HEK293 (cell line): ENCODE measurements at regions not wholly inside any gene's neighbourhood (a gene's known extent, or its start where the extent isn't known, plus 50 kb on each side); places are given as distances from the start of the nearest gene placed in this dataset.

ENCODE experiments used
- CTCF ChIA-PET: fragments of 350-600 bp; formaldehyde crosslinking; extraction: SDS; loops from one replicate; lab custom pipeline; 2021; ENCODE audit warnings: antibody characterized with exemption; lab: Yijun Ruan, JAX
- POLR2A ChIA-PET: fragments of 300-600 bp; formaldehyde crosslinking; extraction: SDS; loops from one replicate; lab custom pipeline; 2020; ENCODE audit warnings: antibody characterized with exemption, inconsistent platforms; lab: Yijun Ruan, JAX
- H3K27ac ChIP-seq: fragments of 200-500 bp; sonication (Bioruptor generic); 2 replicates; pipeline ENCODE4 v1.5.1; 2014; ENCODE audit warnings: low read depth, low read length, control low read depth, inconsistent platforms; ENCODE audit errors: extremely low read depth
- H3K36me3 ChIP-seq, 2 experiments: fragments of 200-500 bp in 1 of 2; sonication (Bioruptor generic) in 1 of 2; 1 replicate in 1 of 2; 2 replicates in 1 of 2; pipeline ENCODE4 v1.5.1; 2014 to 2017; ENCODE audit warnings: inconsistent platforms in 2 of 2, low read length in 2 of 2; ENCODE audit not compliant: control insufficient read depth in 2 of 2, insufficient read depth in 1 of 2
- H3K4me1 ChIP-seq: fragments of 200-500 bp; sonication (Bioruptor generic); 2 replicates; pipeline ENCODE4 v1.5.1; 2014; ENCODE audit warnings: mild to moderate bottlenecking, low read length, inconsistent platforms; ENCODE audit not compliant: control insufficient read depth, insufficient read depth
- H3K4me3 ChIP-seq: 2 replicates; pipeline ENCODE4 v1.5.1; 2011; ENCODE audit warnings: low read depth, mild to moderate bottlenecking, control low read depth, low read length, moderate library complexity
- H3K9me3 ChIP-seq: fragments of 200-500 bp; sonication (Bioruptor generic); 2 replicates; pipeline ENCODE4 v1.5.1; 2014; ENCODE audit warnings: low read depth, low read length, inconsistent platforms; ENCODE audit not compliant: control insufficient read depth, insufficient read depth
- FEZF1 ChIP-seq: fragments of 450-650 bp; formaldehyde crosslinking; IDR thresholded peaks from 2 replicates; pipeline ENCODE4 v1.5.1; 2016; ENCODE audit warnings: missing biosample characterization, missing genetic modification characterization
- INSM2 ChIP-seq: fragments of 450-650 bp; formaldehyde crosslinking; IDR thresholded peaks from 2 replicates; pipeline ENCODE4 v1.5.1; 2016; ENCODE audit warnings: missing biosample characterization, missing genetic modification characterization
- MZF1 ChIP-seq: fragments of 450-650 bp; formaldehyde crosslinking; IDR thresholded peaks from 2 replicates; pipeline ENCODE4 v1.5.1; 2017; ENCODE audit warnings: missing biosample characterization, missing genetic modification characterization, borderline replicate concordance
- SETDB1 ChIP-seq: IDR thresholded peaks from one replicate; pipeline ENCODE4 v1.6.1; 2017; ENCODE audit warnings: mild to moderate bottlenecking, low read length, moderate library complexity, mixed read lengths; ENCODE audit not compliant: insufficient read length
- ZBTB1 ChIP-seq: fragments of 450-650 bp; formaldehyde crosslinking; IDR thresholded peaks from 2 replicates; pipeline ENCODE4 v1.5.1; 2016; ENCODE audit warnings: missing biosample characterization, missing genetic modification characterization
- ZBTB48 ChIP-seq: fragments of 450-650 bp; formaldehyde crosslinking; IDR thresholded peaks from 2 replicates; pipeline ENCODE4 v1.5.1; 2016; ENCODE audit warnings: missing biosample characterization, missing genetic modification characterization
- ZBTB49 ChIP-seq: fragments of 450-650 bp; formaldehyde crosslinking; IDR thresholded peaks from 2 replicates; pipeline ENCODE4 v1.5.1; 2016; ENCODE audit warnings: missing biosample characterization, missing genetic modification characterization, low read depth
- ZFP69B ChIP-seq: fragments of 450-650 bp; formaldehyde crosslinking; IDR thresholded peaks from 2 replicates; pipeline ENCODE4 v1.5.1; 2016; ENCODE audit warnings: missing biosample characterization, missing genetic modification characterization
- ZNF157 ChIP-seq: fragments of 450-650 bp; formaldehyde crosslinking; IDR thresholded peaks from 2 replicates; pipeline ENCODE4 v1.5.1; 2016; ENCODE audit warnings: missing biosample characterization, missing genetic modification characterization
- ZNF184 ChIP-seq: fragments of 450-650 bp; IDR thresholded peaks from 2 replicates; pipeline ENCODE4 v1.5.1; 2018; ENCODE audit warnings: missing biosample characterization, mild to moderate bottlenecking, missing genetic modification characterization
- ZNF274 ChIP-seq, 2 experiments: fragments of 200-500 bp in 1 of 2; fragments of 450-650 bp in 1 of 2; sonication (Bioruptor generic) in 1 of 2; formaldehyde crosslinking in 1 of 2; IDR thresholded peaks; 2 replicates each; pipeline versions ENCODE4 v1.5.1 to v1.6.1; 2014 to 2016; ENCODE audit warnings: borderline replicate concordance in 1 of 2, inconsistent platforms in 1 of 2, low read length in 1 of 2, missing biosample characterization in 1 of 2, missing genetic modification characterization in 1 of 2
- ZNF398 ChIP-seq: fragments of 450-650 bp; formaldehyde crosslinking; IDR thresholded peaks from 2 replicates; pipeline ENCODE4 v1.5.1; 2017; ENCODE audit warnings: missing biosample characterization, missing genetic modification characterization
- ZNF514 ChIP-seq: fragments of 450-650 bp; formaldehyde crosslinking; IDR thresholded peaks from 2 replicates; pipeline ENCODE4 v1.5.1; 2016; ENCODE audit warnings: missing biosample characterization, missing genetic modification characterization
- ZNF521 ChIP-seq: fragments of 450-650 bp; formaldehyde crosslinking; IDR thresholded peaks from 2 replicates; pipeline ENCODE4 v1.5.1; 2017; ENCODE audit warnings: missing biosample characterization, mild to moderate bottlenecking, missing genetic modification characterization
- ZNF624 ChIP-seq: fragments of 450-650 bp; formaldehyde crosslinking; IDR thresholded peaks from 2 replicates; pipeline ENCODE4 v1.5.1; 2017; ENCODE audit warnings: missing biosample characterization, missing genetic modification characterization
- ZNF670 ChIP-seq: fragments of 450-650 bp; formaldehyde crosslinking; IDR thresholded peaks from 2 replicates; pipeline ENCODE4 v1.5.1; 2016; ENCODE audit warnings: missing biosample characterization, missing genetic modification characterization, low read depth
- ZSCAN18 ChIP-seq: fragments of 450-650 bp; formaldehyde crosslinking; IDR thresholded peaks from 2 replicates; pipeline ENCODE4 v1.5.1; 2016; ENCODE audit warnings: missing biosample characterization, missing genetic modification characterization
- TF ChIP-seq, protein P1 (sequence below): fragments of 450-650 bp; formaldehyde crosslinking; optimal IDR thresholded peaks from 2 replicates; pipeline ENCODE3; 2016; ENCODE audit warnings: missing biosample characterization, mild to moderate bottlenecking, missing genetic modification characterization
- TF ChIP-seq, protein P2 (sequence below): fragments of 450-650 bp; formaldehyde crosslinking; IDR thresholded peaks from 2 replicates; pipeline ENCODE4 v1.5.1; 2016; ENCODE audit warnings: missing biosample characterization, missing genetic modification characterization
- TF ChIP-seq, protein P3 (sequence below): fragments of 450-650 bp; formaldehyde crosslinking; IDR thresholded peaks from 2 replicates; pipeline ENCODE4 v1.5.1; 2016; ENCODE audit warnings: missing biosample characterization, missing genetic modification characterization
- TF ChIP-seq, protein P4 (sequence below): fragments of 450-650 bp; formaldehyde crosslinking; IDR thresholded peaks from 2 replicates; pipeline ENCODE4 v1.5.1; 2016; ENCODE audit warnings: missing biosample characterization, missing genetic modification characterization, borderline replicate concordance

- Histone ChIP-seq H3K4me3 (no peak overlapping the region), H3K4me1 (no peaks in the 10 kb centered on the region), H3K27ac (no peak overlapping the region), H3K9me3 (no peaks in the 10 kb centered on the region), H3K36me3 (no peaks in the 10 kb centered on the region)
- CTCF ChIA-PET, result no interaction called here
- TF ChIP-seq ZNF624 (tag by site-specific recombination), result no peak
- no peak for TF ChIP-seq ZBTB48 (tag by site-specific recombination)
- TF ChIP-seq ZNF514 (tag by site-specific recombination), result no peak
- no peak for TF ChIP-seq ZNF670
- TF ChIP-seq FEZF1 (tag by site-specific recombination), result no peak
- POLR2A ChIA-PET, result no interaction called here
These were observed 145.4 kb upstream of the SRRM4 start for GRCh38 chr12:118835926-118836325.

GRCh38 chr12:118840399-118840798, 140.9 kb upstream of the SRRM4 start:
- H3K36me3 ChIP-seq, result no peaks in the 10 kb centered on the region
- TF ChIP-seq, protein P1, sequence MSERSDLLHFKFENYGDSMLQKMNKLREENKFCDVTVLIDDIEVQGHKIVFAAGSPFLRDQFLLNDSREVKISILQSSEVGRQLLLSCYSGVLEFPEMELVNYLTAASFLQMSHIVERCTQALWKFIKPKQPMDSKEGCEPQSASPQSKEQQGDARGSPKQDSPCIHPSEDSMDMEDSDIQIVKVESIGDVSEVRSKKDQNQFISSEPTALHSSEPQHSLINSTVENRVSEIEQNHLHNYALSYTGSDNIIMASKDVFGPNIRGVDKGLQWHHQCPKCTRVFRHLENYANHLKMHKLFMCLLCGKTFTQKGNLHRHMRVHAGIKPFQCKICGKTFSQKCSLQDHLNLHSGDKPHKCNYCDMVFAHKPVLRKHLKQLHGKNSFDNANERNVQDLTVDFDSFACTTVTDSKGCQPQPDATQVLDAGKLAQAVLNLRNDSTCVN (tag by site-specific recombination), result no peak
- TF ChIP-seq MZF1 (tag by site-specific recombination) (no peak), ZNF521 (no peak), INSM2 (tag by site-specific recombination) (no peak), ZFP69B (tag by site-specific recombination) (no peak), ZSCAN18 (tag by site-specific recombination) (no peak), ZBTB49 (no peak), ZNF274 (IDR thresholded peaks at IDR 0.05; ENCODE audit: low read length) (no peak), ZNF274 (tag by site-specific recombination; IDR thresholded peaks at IDR 0.05; ENCODE audit: borderline replicate concordance) (no peak), ZNF398 (tag by site-specific recombination) (no peak), SETDB1 (no peak), ZBTB1 (tag by site-specific recombination) (no peak), ZNF157 (tag by site-specific recombination) (no peak), ZNF184 (tag by site-specific recombination) (no peak)
- TF ChIP-seq, protein P2, sequence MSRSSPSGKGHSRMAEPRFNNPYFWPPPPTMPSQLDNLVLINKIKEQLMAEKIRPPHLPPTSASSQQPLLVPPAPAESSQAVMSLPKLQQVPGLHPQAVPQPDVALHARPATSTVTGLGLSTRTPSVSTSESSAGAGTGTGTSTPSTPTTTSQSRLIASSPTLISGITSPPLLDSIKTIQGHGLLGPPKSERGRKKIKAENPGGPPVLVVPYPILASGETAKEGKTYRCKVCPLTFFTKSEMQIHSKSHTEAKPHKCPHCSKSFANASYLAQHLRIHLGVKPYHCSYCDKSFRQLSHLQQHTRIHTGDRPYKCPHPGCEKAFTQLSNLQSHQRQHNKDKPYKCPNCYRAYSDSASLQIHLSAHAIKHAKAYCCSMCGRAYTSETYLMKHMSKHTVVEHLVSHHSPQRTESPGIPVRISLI (tag by site-specific recombination), result no peak
- TF ChIP-seq, protein P3, sequence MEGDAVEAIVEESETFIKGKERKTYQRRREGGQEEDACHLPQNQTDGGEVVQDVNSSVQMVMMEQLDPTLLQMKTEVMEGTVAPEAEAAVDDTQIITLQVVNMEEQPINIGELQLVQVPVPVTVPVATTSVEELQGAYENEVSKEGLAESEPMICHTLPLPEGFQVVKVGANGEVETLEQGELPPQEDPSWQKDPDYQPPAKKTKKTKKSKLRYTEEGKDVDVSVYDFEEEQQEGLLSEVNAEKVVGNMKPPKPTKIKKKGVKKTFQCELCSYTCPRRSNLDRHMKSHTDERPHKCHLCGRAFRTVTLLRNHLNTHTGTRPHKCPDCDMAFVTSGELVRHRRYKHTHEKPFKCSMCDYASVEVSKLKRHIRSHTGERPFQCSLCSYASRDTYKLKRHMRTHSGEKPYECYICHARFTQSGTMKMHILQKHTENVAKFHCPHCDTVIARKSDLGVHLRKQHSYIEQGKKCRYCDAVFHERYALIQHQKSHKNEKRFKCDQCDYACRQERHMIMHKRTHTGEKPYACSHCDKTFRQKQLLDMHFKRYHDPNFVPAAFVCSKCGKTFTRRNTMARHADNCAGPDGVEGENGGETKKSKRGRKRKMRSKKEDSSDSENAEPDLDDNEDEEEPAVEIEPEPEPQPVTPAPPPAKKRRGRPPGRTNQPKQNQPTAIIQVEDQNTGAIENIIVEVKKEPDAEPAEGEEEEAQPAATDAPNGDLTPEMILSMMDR (tag by site-specific recombination), result no peak
- TF ChIP-seq, protein P4, sequence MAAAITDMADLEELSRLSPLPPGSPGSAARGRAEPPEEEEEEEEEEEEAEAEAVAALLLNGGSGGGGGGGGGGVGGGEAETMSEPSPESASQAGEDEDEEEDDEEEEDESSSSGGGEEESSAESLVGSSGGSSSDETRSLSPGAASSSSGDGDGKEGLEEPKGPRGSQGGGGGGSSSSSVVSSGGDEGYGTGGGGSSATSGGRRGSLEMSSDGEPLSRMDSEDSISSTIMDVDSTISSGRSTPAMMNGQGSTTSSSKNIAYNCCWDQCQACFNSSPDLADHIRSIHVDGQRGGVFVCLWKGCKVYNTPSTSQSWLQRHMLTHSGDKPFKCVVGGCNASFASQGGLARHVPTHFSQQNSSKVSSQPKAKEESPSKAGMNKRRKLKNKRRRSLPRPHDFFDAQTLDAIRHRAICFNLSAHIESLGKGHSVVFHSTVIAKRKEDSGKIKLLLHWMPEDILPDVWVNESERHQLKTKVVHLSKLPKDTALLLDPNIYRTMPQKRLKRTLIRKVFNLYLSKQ (tag by site-specific recombination), result no peak
- POLR2A ChIA-PET, result no interaction called here
- H3K4me1 ChIP-seq, result no peaks in the 10 kb centered on the region
- H3K4me3 ChIP-seq, result no peak overlapping the region
- H3K9me3 ChIP-seq, result no peaks in the 10 kb centered on the region
- CTCF ChIA-PET, result no interaction called here
- no peak overlapping the region for H3K27ac ChIP-seq
